Central memory CD8-positive, alpha-beta T cell (primary cell): ENCODE measurements at regions not wholly inside any gene's neighbourhood (a gene's known extent, or its start where the extent isn't known, plus 50 kb on each side); places are given as distances from the start of the nearest gene placed in this dataset.

Experiments used
- ATAC-seq: fragments of 150-1000 bp; cut with Tn5 transposase; replicated peaks from 2 replicates; pipeline ENCODE4 v1.10.0; 2022; ENCODE audit warnings: mild to moderate bottlenecking, moderate FRiP score, moderate number of reproducible peaks; ENCODE audit not compliant: poor library complexity, severe bottlenecking; ENCODE audit errors: extremely low read depth
- DNase-seq, 2 donors: peaks; one replicate each; pipeline ENCODE4 v3.0.0; 2021; ENCODE audit warnings: low spot score in 2 of 2
- H3K27ac Mint-ChIP-seq: one replicate; pipeline ENCODE4 v1.8.0; 2022; ENCODE audit warnings: low read depth, mild to moderate bottlenecking, moderate library complexity, mixed read lengths
- H3K27me3 Mint-ChIP-seq: one replicate; pipeline ENCODE4 v1.8.0; 2022; ENCODE audit warnings: mixed read lengths
- H3K36me3 Mint-ChIP-seq: one replicate; pipeline ENCODE4 v1.8.0; 2022; ENCODE audit warnings: mild to moderate bottlenecking, moderate library complexity, mixed read lengths; ENCODE audit not compliant: insufficient read depth
- H3K4me1 Mint-ChIP-seq: one replicate; pipeline ENCODE4 v1.8.0; 2022; ENCODE audit warnings: mixed read lengths
- H3K4me3 Mint-ChIP-seq: one replicate; pipeline ENCODE4 v1.8.0; 2022; ENCODE audit warnings: mild to moderate bottlenecking, moderate library complexity, mixed read lengths
- H3K9me3 Mint-ChIP-seq: one replicate; pipeline ENCODE4 v1.8.0; 2022; ENCODE audit warnings: mixed read lengths

DNA sequence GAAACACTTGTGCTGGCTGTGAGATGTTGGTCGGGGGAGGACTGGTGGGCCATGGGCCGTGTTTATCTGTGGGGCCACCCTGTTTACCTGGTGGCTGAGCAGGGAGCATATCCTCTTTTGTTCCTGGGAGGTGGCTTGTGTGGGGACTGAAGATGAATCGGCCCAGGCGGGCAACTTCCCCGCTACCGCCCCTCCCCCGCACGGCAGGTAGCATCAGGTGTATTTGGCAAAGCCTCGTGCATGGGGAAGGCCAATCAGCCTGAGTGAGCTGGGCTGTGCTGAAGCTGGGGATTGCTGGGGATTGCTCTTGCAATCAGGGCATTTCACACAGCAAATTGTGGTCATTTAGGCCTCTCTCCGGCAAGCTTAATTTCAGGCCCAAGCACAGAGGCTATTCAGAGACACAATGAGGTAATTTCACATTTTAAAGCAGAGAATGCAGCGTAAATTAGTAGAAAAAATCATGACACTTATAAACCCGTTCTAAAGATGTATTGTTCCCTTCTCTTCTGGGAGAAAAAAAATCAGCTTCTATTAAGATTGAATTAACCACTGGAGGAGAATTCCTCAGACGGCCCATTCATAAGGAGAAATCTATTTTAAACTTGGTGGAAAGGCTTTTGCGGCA is 197.7 kb upstream of the POU3F1 start:
- Mint-ChIP-seq H3K9me3 (no peaks in the 10 kb centered on the region), H3K4me3 (no peak overlapping the region), H3K27ac (no peak overlapping the region), H3K36me3 (no peaks in the 10 kb centered on the region), H3K27me3 (peaks cover 27% of the 10 kb centered on the region), H3K4me1 (no peaks in the 10 kb centered on the region)
- no peak for DNase-seq
- ATAC-seq, result no peak

- Mint-ChIP-seq H3K4me1 (no peaks in the 10 kb centered on the region), H3K9me3 (no peaks in the 10 kb centered on the region), H3K27ac (no peak overlapping the region), H3K27me3 (peaks cover 15% of the 10 kb centered on the region), H3K4me3 (no peak overlapping the region), H3K36me3 (no peaks in the 10 kb centered on the region)
- no peak for DNase-seq
- ATAC-seq, result no peak
These were observed 196.5 kb upstream of the POU3F1 start for GRCh38 chr1:38243106-38243505.

DNA sequence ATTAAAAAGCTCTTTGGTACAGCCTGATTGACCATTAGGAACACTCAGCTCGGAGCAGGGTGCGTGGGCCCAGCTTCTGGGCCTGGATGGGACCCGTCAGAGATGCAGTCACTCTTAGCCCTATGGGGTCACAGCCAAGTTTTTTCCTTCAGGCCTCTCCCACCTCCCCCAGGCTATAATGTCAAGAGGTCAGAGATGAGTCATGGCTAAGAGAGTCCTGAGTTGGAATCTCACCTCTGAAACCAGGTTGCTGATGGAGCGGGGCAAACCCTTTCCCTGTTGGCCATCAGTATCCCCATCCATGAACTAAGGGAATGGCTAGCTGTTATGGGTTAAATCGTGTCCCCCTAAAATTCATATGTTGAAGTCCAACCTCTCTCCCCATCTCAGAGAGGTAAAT is 195.9 kb upstream of the POU3F1 start:
- DNase-seq (no peak), ATAC-seq (no peak)
- no peaks in the 10 kb centered on the region for H3K4me1 Mint-ChIP-seq
- no peak overlapping the region for H3K4me3 Mint-ChIP-seq
- H3K36me3 Mint-ChIP-seq, result no peaks in the 10 kb centered on the region
- no peak overlapping the region for H3K27ac Mint-ChIP-seq
- H3K27me3 Mint-ChIP-seq, result peaks cover 9% of the 10 kb centered on the region
- no peaks in the 10 kb centered on the region for H3K9me3 Mint-ChIP-seq

GRCh38 chr1:38241594-38242334 is 195.2 kb upstream of the POU3F1 start:
- no peak overlapping the region for H3K27ac Mint-ChIP-seq
- no peak for ATAC-seq
- H3K4me3 Mint-ChIP-seq, result no peak overlapping the region
- DNase-seq, result no peak
- peaks cover 9% of the 10 kb centered on the region for H3K27me3 Mint-ChIP-seq
- H3K36me3 Mint-ChIP-seq, result no peaks in the 10 kb centered on the region
- H3K4me1 Mint-ChIP-seq, result no peaks in the 10 kb centered on the region
- no peaks in the 10 kb centered on the region for H3K9me3 Mint-ChIP-seq

DNA sequence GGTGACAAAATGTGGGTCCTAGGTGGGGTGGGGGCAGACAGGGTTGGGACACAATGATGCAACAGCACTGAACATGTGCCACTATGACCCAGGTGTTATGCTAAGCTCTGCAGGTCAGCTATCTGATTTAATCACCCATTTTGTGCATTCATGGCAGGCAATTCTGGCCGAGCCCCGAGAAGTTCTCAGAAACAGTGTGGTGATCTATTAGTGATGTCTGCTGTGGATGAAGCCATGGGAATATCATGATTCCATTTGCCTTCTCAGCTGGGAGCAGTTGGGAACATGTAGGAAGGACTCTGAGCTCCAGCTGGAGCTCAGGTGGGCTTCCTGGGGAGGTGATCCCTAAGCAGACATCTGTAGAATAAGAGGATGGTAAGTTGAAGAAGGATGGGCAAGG is 194.0 kb upstream of the POU3F1 start:
- H3K27ac Mint-ChIP-seq, result no peak overlapping the region
- DNase-seq (no peak), ATAC-seq (no peak)
- H3K9me3 Mint-ChIP-seq, result no peaks in the 10 kb centered on the region
- H3K36me3 Mint-ChIP-seq, result no peaks in the 10 kb centered on the region
- no peaks in the 10 kb centered on the region for H3K4me1 Mint-ChIP-seq
- peaks cover 20% of the 10 kb centered on the region for H3K27me3 Mint-ChIP-seq
- no peak overlapping the region for H3K4me3 Mint-ChIP-seq

GRCh38 chr1:38239258-38239835 is 192.8 kb upstream of the POU3F1 start:
- H3K9me3 Mint-ChIP-seq, result no peaks in the 10 kb centered on the region
- H3K4me1 Mint-ChIP-seq, result no peaks in the 10 kb centered on the region
- H3K27ac Mint-ChIP-seq, result no peak overlapping the region
- H3K27me3 Mint-ChIP-seq, result peaks cover 20% of the 10 kb centered on the region
- H3K4me3 Mint-ChIP-seq, result no peak overlapping the region
- no peaks in the 10 kb centered on the region for H3K36me3 Mint-ChIP-seq
- no peak for ATAC-seq
- no peak for DNase-seq

- no peaks in the 10 kb centered on the region for H3K36me3 Mint-ChIP-seq
- H3K9me3 Mint-ChIP-seq, result no peaks in the 10 kb centered on the region
- peaks cover 21% of the 10 kb centered on the region for H3K27me3 Mint-ChIP-seq
- no peak for ATAC-seq
- H3K27ac Mint-ChIP-seq, result no peak overlapping the region
- no peaks in the 10 kb centered on the region for H3K4me1 Mint-ChIP-seq
- DNase-seq, result no peak
- H3K4me3 Mint-ChIP-seq, result no peak overlapping the region
These were observed 191.7 kb upstream of the POU3F1 start for GRCh38 chr1:38238294-38238693.

GRCh38 chr1:38235705-38236104 is 189.1 kb upstream of the POU3F1 start:
- ATAC-seq (no peak), DNase-seq (no peak)
- no peak overlapping the region for H3K4me3 Mint-ChIP-seq
- H3K9me3 Mint-ChIP-seq, result no peaks in the 10 kb centered on the region
- H3K4me1 Mint-ChIP-seq, result no peaks in the 10 kb centered on the region
- H3K27ac Mint-ChIP-seq, result no peak overlapping the region
- no peaks in the 10 kb centered on the region for H3K36me3 Mint-ChIP-seq
- H3K27me3 Mint-ChIP-seq, result peaks cover 21% of the 10 kb centered on the region

DNA sequence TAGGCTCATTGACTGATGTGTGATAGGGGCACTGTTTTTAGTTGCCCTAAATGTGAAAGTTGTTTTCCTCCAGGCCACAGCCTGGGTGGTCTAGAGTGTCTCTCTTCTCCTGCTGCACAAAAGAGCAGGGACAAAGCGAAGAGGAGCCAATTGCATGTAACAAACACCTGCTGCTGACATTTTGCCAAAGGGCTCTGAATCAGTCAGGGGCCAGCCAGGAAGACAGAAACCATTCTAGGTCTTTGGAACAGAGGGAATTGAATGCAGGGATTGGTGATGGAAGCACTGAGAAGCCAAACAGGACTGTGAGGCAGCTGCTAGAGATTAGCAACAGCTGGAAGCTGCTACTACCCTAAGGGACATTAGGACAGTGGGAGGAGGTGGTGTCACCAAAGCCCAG is 185.3 kb upstream of the POU3F1 start:
- H3K4me3 Mint-ChIP-seq, result no peak overlapping the region
- no peak overlapping the region for H3K27ac Mint-ChIP-seq
- no peaks in the 10 kb centered on the region for H3K36me3 Mint-ChIP-seq
- ATAC-seq, result no peak
- DNase-seq, result no peak
- no peaks in the 10 kb centered on the region for H3K9me3 Mint-ChIP-seq
- no peaks in the 10 kb centered on the region for H3K4me1 Mint-ChIP-seq
- H3K27me3 Mint-ChIP-seq, result peaks cover 48% of the 10 kb centered on the region

GRCh38 chr1:38228718-38229117 is 182.1 kb upstream of the POU3F1 start:
- H3K27ac Mint-ChIP-seq, result no peak overlapping the region
- ATAC-seq (no peak), DNase-seq (no peak)
- no peaks in the 10 kb centered on the region for H3K4me1 Mint-ChIP-seq
- H3K4me3 Mint-ChIP-seq, result no peak overlapping the region
- peaks cover 38% of the 10 kb centered on the region for H3K27me3 Mint-ChIP-seq
- H3K9me3 Mint-ChIP-seq, result no peaks in the 10 kb centered on the region
- H3K36me3 Mint-ChIP-seq, result no peaks in the 10 kb centered on the region

GRCh38 chr1:38225745-38226144 is 179.2 kb upstream of the POU3F1 start:
- Mint-ChIP-seq H3K27ac (no peak overlapping the region), H3K36me3 (no peaks in the 10 kb centered on the region)

DNA sequence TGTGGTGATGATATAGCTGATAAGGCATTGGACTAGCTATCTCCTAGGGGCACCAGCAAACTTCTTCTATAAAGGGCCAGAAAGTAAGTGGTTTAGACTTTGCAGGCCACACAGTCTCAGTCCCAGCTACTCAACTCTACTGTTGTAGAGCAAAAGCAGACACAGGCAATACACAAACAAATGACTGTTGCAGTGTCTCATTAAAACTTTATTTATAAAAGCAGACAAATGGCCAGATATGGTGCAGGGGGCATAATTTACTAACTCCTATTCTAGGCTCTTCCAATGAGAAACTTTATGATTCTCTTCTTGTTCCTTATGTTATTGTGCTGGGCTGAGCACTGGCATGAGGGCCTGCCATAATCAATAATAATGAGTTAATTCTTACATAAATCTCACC is 176.8 kb upstream of the POU3F1 start:
- Mint-ChIP-seq H3K36me3 (peaks cover 1% of the 10 kb centered on the region), H3K4me3 (no peak overlapping the region), H3K9me3 (no peaks in the 10 kb centered on the region), H3K4me1 (no peaks in the 10 kb centered on the region), H3K27ac (no peak overlapping the region), H3K27me3 (peaks cover 59% of the 10 kb centered on the region)
- no peak for ATAC-seq
- DNase-seq, result no peak

More at GRCh38 chr1:38225745-38226144, 179.2 kb upstream of the POU3F1 start:
- no peak for DNase-seq
- Mint-ChIP-seq H3K4me3 (no peak overlapping the region), H3K4me1 (no peaks in the 10 kb centered on the region), H3K9me3 (no peaks in the 10 kb centered on the region), H3K27me3 (peaks cover 52% of the 10 kb centered on the region)
- no peak for ATAC-seq

DNA sequence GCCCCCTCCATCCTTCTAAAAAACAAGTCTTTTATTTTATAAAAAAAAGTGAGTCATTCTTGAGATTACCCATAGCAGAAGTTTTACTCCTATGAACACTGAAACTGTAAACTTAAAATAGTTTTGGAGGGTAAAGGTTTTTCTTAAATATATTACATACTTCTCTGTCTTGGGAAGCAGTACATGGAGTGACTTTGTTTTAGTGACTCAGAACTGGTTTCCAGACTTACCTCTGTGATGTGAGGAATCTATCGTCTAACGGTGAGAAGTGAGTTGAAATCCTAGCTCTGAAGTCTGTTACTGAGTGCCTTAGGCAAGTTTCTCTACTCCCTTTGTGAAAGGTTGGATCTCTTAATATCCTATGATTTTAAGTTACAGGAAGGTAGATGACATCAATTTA is 176.3 kb upstream of the POU3F1 start:
- H3K36me3 Mint-ChIP-seq, result peaks cover 1% of the 10 kb centered on the region
- peaks cover 59% of the 10 kb centered on the region for H3K27me3 Mint-ChIP-seq
- no peaks in the 10 kb centered on the region for H3K9me3 Mint-ChIP-seq
- ATAC-seq (no peak), DNase-seq (no peak)
- H3K4me1 Mint-ChIP-seq, result no peaks in the 10 kb centered on the region
- H3K27ac Mint-ChIP-seq, result no peak overlapping the region
- H3K4me3 Mint-ChIP-seq, result no peak overlapping the region
